HL-60 (cell line): ENCODE measurements at regions not wholly inside any gene's neighbourhood (a gene's known extent, or its start where the extent isn't known, plus 50 kb on each side); places are given as distances from the start of the nearest gene placed in this dataset.

Experiments used
- DNase-seq, 2 experiments: peaks; one replicate each; pipeline ENCODE4 v3.0.0-alpha.2; 2010 to 2020; ENCODE audit warnings: low read depth in 1 of 2, low spot score in 1 of 2
- H3K27ac ChIP-seq: fragments of 250-450 bp; sonication (Bioruptor Pico); replicated peaks from 2 replicates; pipeline ENCODE4 v1.5.1; 2020; ENCODE audit warnings: mild to moderate bottlenecking, moderate library complexity
- H3K27me3 ChIP-seq: fragments of 250-450 bp; sonication (Bioruptor Pico); 2 replicates; pipeline ENCODE4 v1.5.1; 2021; ENCODE audit warnings: mild to moderate bottlenecking, moderate library complexity; ENCODE audit not compliant: insufficient read depth, poor library complexity, severe bottlenecking
- H3K4me3 ChIP-seq: replicated peaks from 2 replicates; pipeline ENCODE4 v1.5.1; 2011; ENCODE audit warnings: mild to moderate bottlenecking, control low read depth, low read length; ENCODE audit not compliant: insufficient read depth
- GABPA ChIP-seq: IDR thresholded peaks from 2 replicates; pipeline ENCODE4 v1.6.1; 2012; ENCODE audit warnings: low read depth
- POLR2AphosphoS5 ChIP-seq: IDR thresholded peaks from 2 replicates; pipeline ENCODE4 v1.6.1; 2012; ENCODE audit warnings: low read depth
- SPI1 ChIP-seq: IDR thresholded peaks from 2 replicates; pipeline ENCODE4 v1.6.1; 2012; ENCODE audit warnings: low read depth, mild to moderate bottlenecking, borderline replicate concordance
- TF ChIP-seq, protein P1 (sequence below): IDR thresholded peaks from 2 replicates; pipeline ENCODE4 v1.6.1; 2012; ENCODE audit warnings: low read depth; ENCODE audit not compliant: insufficient replicate concordance
- TF ChIP-seq, protein P2 (sequence below): IDR thresholded peaks from one replicate; pipeline ENCODE4 v1.5.1; 2011; ENCODE audit warnings: low read length, control low read depth, inconsistent platforms; ENCODE audit not compliant: insufficient read depth

DNA sequence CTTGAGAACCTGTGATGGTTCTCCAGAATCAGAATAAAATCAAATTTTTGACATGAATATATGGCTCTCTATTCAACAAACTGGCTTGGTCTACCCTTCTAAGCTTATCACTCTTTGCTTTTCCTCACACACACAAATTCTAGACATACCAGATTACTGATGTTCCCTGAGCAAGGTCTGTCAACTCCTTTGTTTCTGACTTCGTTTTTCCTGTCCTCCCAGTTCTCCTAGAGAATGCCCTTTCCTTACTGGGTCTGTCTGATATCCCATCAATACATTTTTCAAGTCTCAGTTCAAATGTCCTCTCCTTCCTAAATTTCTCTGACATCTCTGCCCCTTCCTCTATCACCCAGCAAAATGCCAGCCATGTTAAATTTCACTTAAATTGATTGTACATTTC, 202.1 kb upstream of the IGFBP7 start:
- TF ChIP-seq SPI1 (no peak), GABPA (no peak), POLR2AphosphoS5 (no peak)
- TF ChIP-seq, protein P1, sequence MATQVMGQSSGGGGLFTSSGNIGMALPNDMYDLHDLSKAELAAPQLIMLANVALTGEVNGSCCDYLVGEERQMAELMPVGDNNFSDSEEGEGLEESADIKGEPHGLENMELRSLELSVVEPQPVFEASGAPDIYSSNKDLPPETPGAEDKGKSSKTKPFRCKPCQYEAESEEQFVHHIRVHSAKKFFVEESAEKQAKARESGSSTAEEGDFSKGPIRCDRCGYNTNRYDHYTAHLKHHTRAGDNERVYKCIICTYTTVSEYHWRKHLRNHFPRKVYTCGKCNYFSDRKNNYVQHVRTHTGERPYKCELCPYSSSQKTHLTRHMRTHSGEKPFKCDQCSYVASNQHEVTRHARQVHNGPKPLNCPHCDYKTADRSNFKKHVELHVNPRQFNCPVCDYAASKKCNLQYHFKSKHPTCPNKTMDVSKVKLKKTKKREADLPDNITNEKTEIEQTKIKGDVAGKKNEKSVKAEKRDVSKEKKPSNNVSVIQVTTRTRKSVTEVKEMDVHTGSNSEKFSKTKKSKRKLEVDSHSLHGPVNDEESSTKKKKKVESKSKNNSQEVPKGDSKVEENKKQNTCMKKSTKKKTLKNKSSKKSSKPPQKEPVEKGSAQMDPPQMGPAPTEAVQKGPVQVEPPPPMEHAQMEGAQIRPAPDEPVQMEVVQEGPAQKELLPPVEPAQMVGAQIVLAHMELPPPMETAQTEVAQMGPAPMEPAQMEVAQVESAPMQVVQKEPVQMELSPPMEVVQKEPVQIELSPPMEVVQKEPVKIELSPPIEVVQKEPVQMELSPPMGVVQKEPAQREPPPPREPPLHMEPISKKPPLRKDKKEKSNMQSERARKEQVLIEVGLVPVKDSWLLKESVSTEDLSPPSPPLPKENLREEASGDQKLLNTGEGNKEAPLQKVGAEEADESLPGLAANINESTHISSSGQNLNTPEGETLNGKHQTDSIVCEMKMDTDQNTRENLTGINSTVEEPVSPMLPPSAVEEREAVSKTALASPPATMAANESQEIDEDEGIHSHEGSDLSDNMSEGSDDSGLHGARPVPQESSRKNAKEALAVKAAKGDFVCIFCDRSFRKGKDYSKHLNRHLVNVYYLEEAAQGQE = no peak
- TF ChIP-seq, protein P2, sequence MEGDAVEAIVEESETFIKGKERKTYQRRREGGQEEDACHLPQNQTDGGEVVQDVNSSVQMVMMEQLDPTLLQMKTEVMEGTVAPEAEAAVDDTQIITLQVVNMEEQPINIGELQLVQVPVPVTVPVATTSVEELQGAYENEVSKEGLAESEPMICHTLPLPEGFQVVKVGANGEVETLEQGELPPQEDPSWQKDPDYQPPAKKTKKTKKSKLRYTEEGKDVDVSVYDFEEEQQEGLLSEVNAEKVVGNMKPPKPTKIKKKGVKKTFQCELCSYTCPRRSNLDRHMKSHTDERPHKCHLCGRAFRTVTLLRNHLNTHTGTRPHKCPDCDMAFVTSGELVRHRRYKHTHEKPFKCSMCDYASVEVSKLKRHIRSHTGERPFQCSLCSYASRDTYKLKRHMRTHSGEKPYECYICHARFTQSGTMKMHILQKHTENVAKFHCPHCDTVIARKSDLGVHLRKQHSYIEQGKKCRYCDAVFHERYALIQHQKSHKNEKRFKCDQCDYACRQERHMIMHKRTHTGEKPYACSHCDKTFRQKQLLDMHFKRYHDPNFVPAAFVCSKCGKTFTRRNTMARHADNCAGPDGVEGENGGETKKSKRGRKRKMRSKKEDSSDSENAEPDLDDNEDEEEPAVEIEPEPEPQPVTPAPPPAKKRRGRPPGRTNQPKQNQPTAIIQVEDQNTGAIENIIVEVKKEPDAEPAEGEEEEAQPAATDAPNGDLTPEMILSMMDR = no peak
- Histone ChIP-seq H3K4me3 (no peak overlapping the region), H3K27ac (no peak overlapping the region), H3K27me3 (peaks cover 2% of the 10 kb centered on the region)
- DNase-seq = no peak

DNA sequence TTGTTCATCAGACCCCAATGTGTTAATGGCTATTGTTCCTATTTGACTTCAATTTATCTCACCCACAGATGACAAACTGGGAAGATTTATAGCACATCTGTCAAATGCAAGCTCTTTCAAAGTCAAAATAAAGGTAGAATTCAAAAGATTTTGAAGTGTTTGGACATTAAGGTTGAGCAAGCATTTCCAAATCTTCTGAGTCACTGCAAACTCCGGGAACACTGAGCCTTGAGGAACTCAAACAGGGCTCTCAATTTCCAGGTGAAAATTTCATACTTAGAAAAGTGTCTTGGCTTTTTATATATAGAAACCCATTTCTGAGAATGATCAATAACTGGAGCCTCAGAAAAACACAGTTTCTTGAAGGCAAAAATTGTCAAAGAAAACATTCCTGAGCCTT, 199.5 kb upstream of the IGFBP7 start:
- TF ChIP-seq GABPA (no peak), POLR2AphosphoS5 (no peak), SPI1 (no peak)
- TF ChIP-seq, protein P1 = no peak
- TF ChIP-seq, protein P2 = no peak
- H3K27ac ChIP-seq = no peak overlapping the region
- DNase-seq = no peak
- H3K27me3 ChIP-seq = peaks cover 2% of the 10 kb centered on the region
- H3K4me3 ChIP-seq = no peak overlapping the region

DNA sequence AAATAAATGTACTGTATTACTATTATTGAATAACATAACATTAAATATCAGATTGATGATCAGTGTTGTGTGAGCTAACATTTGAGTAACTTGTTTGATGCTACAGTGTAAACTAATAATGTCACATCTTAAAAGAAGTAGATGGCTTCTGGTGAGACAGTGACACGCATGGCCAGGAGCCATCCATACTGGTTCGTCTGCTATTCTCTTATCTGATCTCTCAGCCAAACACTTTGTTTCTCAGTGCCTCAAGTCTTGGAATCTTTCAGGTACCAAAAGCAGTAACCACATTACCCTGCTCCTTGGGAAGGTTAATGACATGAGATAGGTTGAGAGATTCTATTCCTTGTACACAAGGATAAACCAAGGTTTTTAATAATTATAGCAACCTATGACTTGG, 198.1 kb upstream of the IGFBP7 start:
- DNase-seq = no peak
- no peak overlapping the region for H3K27ac ChIP-seq
- no peak overlapping the region for H3K4me3 ChIP-seq
- no peak for TF ChIP-seq POLR2AphosphoS5
- no peak for TF ChIP-seq GABPA
- TF ChIP-seq, protein P1 = no peak
- TF ChIP-seq SPI1 = no peak
- TF ChIP-seq, protein P2 = no peak
- H3K27me3 ChIP-seq = no peaks in the 10 kb centered on the region
